Liver (tissue), 8 donors: ENCODE measurements at regions not wholly inside any gene's neighbourhood (a gene's known extent, or its start where the extent isn't known, plus 50 kb on each side); places are given as distances from the start of the nearest gene placed in this dataset.
"Not testable (repeated sequence)": the region's sequence is repeated elsewhere in the genome, so short reads cannot be mapped to it uniquely, and the experiment has no call there.

ENCODE experiments used
- DNase-seq: peaks from one replicate; pipeline ENCODE4 v3.0.0-alpha.2; 2017; ENCODE audit warnings: low spot score
- H3K27ac ChIP-seq, 2 donors: one replicate each; pipeline ENCODE4 v1.7.0; 2013; ENCODE audit warnings: inconsistent platforms in 2 of 2, low read length in 2 of 2, control low read depth in 1 of 2, low read depth in 1 of 2, mild to moderate bottlenecking in 1 of 2
- H3K27me3 ChIP-seq, 4 donors: one replicate each; pipeline versions ENCODE4 v1.6.1 to v1.7.0; 2013; ENCODE audit warnings: low read length in 3 of 4, inconsistent platforms in 1 of 4, mild to moderate bottlenecking in 1 of 4, moderate library complexity in 1 of 4; ENCODE audit not compliant: control insufficient read depth in 4 of 4, insufficient read depth in 4 of 4
- H3K36me3 ChIP-seq, 4 donors: one replicate each; pipeline versions ENCODE4 v1.6.1 to v1.7.0; 2013; ENCODE audit warnings: low read length in 3 of 4, mild to moderate bottlenecking in 3 of 4, low read depth in 1 of 4, moderate library complexity in 1 of 4; ENCODE audit not compliant: control insufficient read depth in 4 of 4, insufficient read depth in 3 of 4
- H3K4me1 ChIP-seq, 4 donors: one replicate each; pipeline versions ENCODE4 v1.6.1 to v1.7.0; 2013; ENCODE audit warnings: low read length in 3 of 4, mild to moderate bottlenecking in 3 of 4, moderate library complexity in 1 of 4; ENCODE audit not compliant: control insufficient read depth in 4 of 4, insufficient read depth in 4 of 4
- H3K4me3 ChIP-seq, 3 donors: one replicate each; pipeline versions ENCODE4 v1.6.1 to v1.7.0; 2013; ENCODE audit warnings: low read length in 3 of 3, control low read depth in 1 of 3, low read depth in 1 of 3, mild to moderate bottlenecking in 1 of 3
- H3K9ac ChIP-seq, 2 donors: one replicate each; pipeline ENCODE4 v1.7.0; 2013; ENCODE audit warnings: low read length in 2 of 2, mild to moderate bottlenecking in 2 of 2, moderate library complexity in 2 of 2, control low read depth in 1 of 2, low read depth in 1 of 2
- H3K9me3 ChIP-seq, 4 donors: one replicate each; pipeline versions ENCODE4 v1.6.1 to v1.7.0; 2013; ENCODE audit warnings: low read length in 3 of 4; ENCODE audit not compliant: control insufficient read depth in 4 of 4
- EGR1 ChIP-seq, 2 donors: IDR thresholded peaks; 2 replicates each; pipeline ENCODE4 v1.6.1; 2016 to 2018; ENCODE audit warnings: antibody characterized with exemption in 2 of 2, low read depth in 2 of 2
- FOXA1 ChIP-seq: IDR thresholded peaks from 2 replicates; pipeline ENCODE4 v1.6.1; 2016; ENCODE audit warnings: antibody characterized with exemption
- FOXA2 ChIP-seq: IDR thresholded peaks from 2 replicates; pipeline ENCODE4 v1.6.1; 2016; ENCODE audit warnings: antibody characterized with exemption
- GABPA ChIP-seq, 2 donors: IDR thresholded peaks in 1 of 2; conservative IDR thresholded peaks in 1 of 2; 2 replicates each; pipeline ENCODE4 v1.6.1; 2016; ENCODE audit warnings: antibody characterized with exemption in 2 of 2, mild to moderate bottlenecking in 1 of 2, moderate library complexity in 1 of 2
- HNF4A ChIP-seq, 2 donors: conservative IDR thresholded peaks; 2 replicates each; pipeline ENCODE4 v1.6.1; 2016; ENCODE audit warnings: antibody characterized with exemption in 2 of 2, mild to moderate bottlenecking in 2 of 2
- HNF4G ChIP-seq: IDR thresholded peaks from 2 replicates; pipeline ENCODE4 v1.6.1; 2016; ENCODE audit warnings: antibody characterized with exemption
- JUND ChIP-seq, 2 donors: IDR thresholded peaks; 2 replicates each; pipeline ENCODE4 v1.6.1; 2016; ENCODE audit warnings: antibody characterized with exemption in 2 of 2
- NR2F2 ChIP-seq: IDR thresholded peaks from 2 replicates; pipeline ENCODE4 v1.6.1; 2016; ENCODE audit warnings: antibody characterized with exemption
- RAD21 ChIP-seq, 2 donors: IDR thresholded peaks; 2 replicates each; pipeline ENCODE4 v1.6.1; 2016; ENCODE audit warnings: antibody characterized with exemption in 2 of 2, mild to moderate bottlenecking in 2 of 2
- RXRA ChIP-seq, 2 donors: IDR thresholded peaks; 2 replicates each; pipeline ENCODE4 v1.6.1; 2017 to 2018; ENCODE audit warnings: antibody characterized with exemption in 2 of 2, mild to moderate bottlenecking in 1 of 2
- SP1 ChIP-seq: IDR thresholded peaks from 2 replicates; pipeline ENCODE4 v1.6.1; 2018; ENCODE audit warnings: antibody characterized with exemption, mild to moderate bottlenecking
- TAF1 ChIP-seq: conservative IDR thresholded peaks from 2 replicates; pipeline ENCODE4 v1.6.1; 2016; ENCODE audit warnings: antibody characterized with exemption, mild to moderate bottlenecking
- YY1 ChIP-seq: IDR thresholded peaks from 2 replicates; pipeline ENCODE4 v1.6.1; 2016; ENCODE audit warnings: antibody characterized with exemption, mild to moderate bottlenecking
- WGBS: extraction: QIAGEN DNeasy Blood & Tissue Kit; methylation state at CpG from one replicate; pipeline ENCODE4 v1.1.7; 2013; 5-methylcytosine and 5-hydroxymethylcytosine counted together
- TF ChIP-seq, protein P1 (sequence below): IDR thresholded peaks from 2 replicates; pipeline ENCODE4 v1.6.1; 2016; ENCODE audit warnings: antibody characterized with exemption
- TF ChIP-seq, protein P2 (sequence below): IDR thresholded peaks from 2 replicates; pipeline ENCODE4 v1.6.1; 2016; ENCODE audit warnings: antibody characterized with exemption
- TF ChIP-seq, protein P3 (sequence below): IDR thresholded peaks from 2 replicates; pipeline ENCODE4 v1.6.1; 2016; ENCODE audit warnings: antibody characterized with exemption
- TF ChIP-seq, protein P4 (sequence below): IDR thresholded peaks from 2 replicates; pipeline ENCODE4 v1.6.1; 2016; ENCODE audit warnings: antibody characterized with exemption, mild to moderate bottlenecking
- TF ChIP-seq, protein P5 (sequence below): fragments of 150-350 bp; IDR thresholded peaks from 2 replicates; pipeline ENCODE4 v1.5.1; 2017; ENCODE audit warnings: improper control_type of control experiment, low read depth, low read length; ENCODE audit not compliant: missing input control
- donor health status: healthy.
- donor health status: healthy.
- donor health status: healthy.
- donor health status: healthy.
- donor health status: healthy.

DNA sequence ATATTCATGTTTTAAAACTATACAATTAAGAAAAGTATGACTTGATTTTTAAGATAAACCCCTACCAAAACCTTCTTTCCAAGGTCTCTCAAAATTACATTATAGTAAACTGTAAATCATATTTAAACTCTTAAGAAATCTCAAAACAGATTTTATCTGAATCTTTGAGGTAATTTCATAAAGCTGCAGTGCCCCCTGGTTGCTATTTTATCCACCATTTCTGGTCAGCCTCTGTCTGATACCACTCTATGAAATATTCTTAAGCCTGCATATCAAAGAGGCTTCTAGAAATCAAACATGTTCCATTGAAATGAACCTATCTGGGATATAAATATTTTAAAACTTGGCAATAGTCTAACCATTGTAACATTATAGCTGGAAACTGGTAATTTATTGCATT lies 317.3 kb downstream of the COL11A1 start:
- no peaks in the 10 kb centered on the region for H3K4me1 ChIP-seq
- DNase-seq = no peak
- no peaks in the 10 kb centered on the region for H3K36me3 ChIP-seq
- no peak overlapping the region for H3K4me3 ChIP-seq
- TF ChIP-seq TAF1 = no peak
- no peak for TF ChIP-seq SP1
- no peak for TF ChIP-seq FOXA2
- TF ChIP-seq RXRA (IDR thresholded peaks at IDR 0.05) = no peak
- TF ChIP-seq EGR1 (IDR thresholded peaks at IDR 0.05; ENCODE audit: low read depth in 2 of 2) = no peak
- TF ChIP-seq HNF4A (conservative IDR thresholded peaks at IDR 0.05) = no peak
- no peak for TF ChIP-seq JUND (IDR thresholded peaks at IDR 0.05)
- TF ChIP-seq, protein P1, sequence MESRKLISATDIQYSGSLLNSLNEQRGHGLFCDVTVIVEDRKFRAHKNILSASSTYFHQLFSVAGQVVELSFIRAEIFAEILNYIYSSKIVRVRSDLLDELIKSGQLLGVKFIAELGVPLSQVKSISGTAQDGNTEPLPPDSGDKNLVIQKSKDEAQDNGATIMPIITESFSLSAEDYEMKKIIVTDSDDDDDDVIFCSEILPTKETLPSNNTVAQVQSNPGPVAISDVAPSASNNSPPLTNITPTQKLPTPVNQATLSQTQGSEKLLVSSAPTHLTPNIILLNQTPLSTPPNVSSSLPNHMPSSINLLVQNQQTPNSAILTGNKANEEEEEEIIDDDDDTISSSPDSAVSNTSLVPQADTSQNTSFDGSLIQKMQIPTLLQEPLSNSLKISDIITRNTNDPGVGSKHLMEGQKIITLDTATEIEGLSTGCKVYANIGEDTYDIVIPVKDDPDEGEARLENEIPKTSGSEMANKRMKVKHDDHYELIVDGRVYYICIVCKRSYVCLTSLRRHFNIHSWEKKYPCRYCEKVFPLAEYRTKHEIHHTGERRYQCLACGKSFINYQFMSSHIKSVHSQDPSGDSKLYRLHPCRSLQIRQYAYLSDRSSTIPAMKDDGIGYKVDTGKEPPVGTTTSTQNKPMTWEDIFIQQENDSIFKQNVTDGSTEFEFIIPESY = no peak
- no peak for TF ChIP-seq NR2F2
- TF ChIP-seq, protein P2, sequence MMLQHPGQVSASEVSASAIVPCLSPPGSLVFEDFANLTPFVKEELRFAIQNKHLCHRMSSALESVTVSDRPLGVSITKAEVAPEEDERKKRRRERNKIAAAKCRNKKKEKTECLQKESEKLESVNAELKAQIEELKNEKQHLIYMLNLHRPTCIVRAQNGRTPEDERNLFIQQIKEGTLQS = no peak
- TF ChIP-seq, protein P3, sequence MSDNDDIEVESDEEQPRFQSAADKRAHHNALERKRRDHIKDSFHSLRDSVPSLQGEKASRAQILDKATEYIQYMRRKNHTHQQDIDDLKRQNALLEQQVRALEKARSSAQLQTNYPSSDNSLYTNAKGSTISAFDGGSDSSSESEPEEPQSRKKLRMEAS = no peak
- no peak for TF ChIP-seq HNF4G
- no peak for TF ChIP-seq FOXA1
- no peak for TF ChIP-seq RAD21 (IDR thresholded peaks at IDR 0.05)
- TF ChIP-seq YY1 = no peak
- no peak for TF ChIP-seq GABPA (IDR thresholded peaks at IDR 0.05 in 1 of 2, conservative IDR thresholded peaks at IDR 0.05 in 1 of 2)
- no peaks in the 10 kb centered on the region for H3K9me3 ChIP-seq
- H3K27me3 ChIP-seq = no peaks in the 10 kb centered on the region
- H3K27ac ChIP-seq = no peak overlapping the region
- H3K9ac ChIP-seq = no peak overlapping the region

DNA sequence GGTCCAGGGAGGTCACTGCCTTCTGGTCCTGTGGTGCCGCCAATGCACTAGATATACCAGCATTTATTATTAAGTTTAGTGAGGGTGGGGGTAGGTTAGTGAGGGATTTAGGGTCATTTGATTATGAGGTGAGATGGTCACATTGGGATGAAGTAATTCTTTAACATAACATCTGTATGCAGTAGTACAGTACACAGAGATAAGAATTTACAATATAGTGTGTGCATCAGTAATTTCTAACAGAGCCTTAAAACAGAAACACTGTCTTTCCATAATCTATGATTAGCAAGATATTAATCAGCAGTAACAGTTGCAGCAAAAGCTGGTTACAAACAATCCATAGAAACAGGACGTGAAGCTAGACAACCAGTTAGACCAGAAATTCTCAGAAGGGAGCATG lies 318.4 kb downstream of the COL11A1 start:
- H3K27me3 ChIP-seq, H3K36me3 ChIP-seq, DNase-seq, H3K4me3 ChIP-seq, H3K4me1 ChIP-seq, H3K9ac ChIP-seq, H3K9me3 ChIP-seq, H3K27ac ChIP-seq: not testable (repeated sequence)
- 67% methylated on average over 2 of the region's 2 CpGs for WGBS

DNA sequence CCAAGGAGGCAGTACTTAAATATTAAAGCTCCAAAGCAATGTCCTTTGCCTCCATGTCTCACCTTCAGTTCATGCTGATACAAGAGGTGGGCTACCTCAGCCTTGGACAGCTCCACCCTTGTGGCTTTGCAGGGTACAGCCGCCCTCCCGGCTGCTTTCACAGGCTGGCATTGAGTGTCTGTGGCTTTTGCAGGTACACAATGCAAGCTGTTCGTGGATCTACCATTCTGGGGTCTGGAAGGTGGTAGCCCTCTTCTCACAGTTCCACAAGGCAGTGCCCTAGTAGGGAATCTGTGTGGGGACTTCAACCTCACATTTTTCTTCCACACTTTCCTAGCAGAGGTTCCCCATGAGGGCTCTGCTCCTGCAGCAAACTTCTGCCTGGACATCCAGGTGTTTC lies 324.8 kb downstream of the COL11A1 start:
- Histone ChIP-seq H3K27me3 (no peaks in the 10 kb centered on the region), H3K27ac (no peak overlapping the region), H3K9ac (no peak overlapping the region), H3K9me3 (peaks cover 0 to 5% (median 2%) of the 10 kb centered on the region in 4 donors), H3K4me3 (no peak overlapping the region), H3K36me3 (no peaks in the 10 kb centered on the region), H3K4me1 (no peaks in the 10 kb centered on the region)
- no peak for DNase-seq
- WGBS = 67% methylated on average over 3 of the region's 3 CpGs
- TF ChIP-seq RAD21 (IDR thresholded peaks at IDR 0.05) = no peak
- TF ChIP-seq, protein P4, sequence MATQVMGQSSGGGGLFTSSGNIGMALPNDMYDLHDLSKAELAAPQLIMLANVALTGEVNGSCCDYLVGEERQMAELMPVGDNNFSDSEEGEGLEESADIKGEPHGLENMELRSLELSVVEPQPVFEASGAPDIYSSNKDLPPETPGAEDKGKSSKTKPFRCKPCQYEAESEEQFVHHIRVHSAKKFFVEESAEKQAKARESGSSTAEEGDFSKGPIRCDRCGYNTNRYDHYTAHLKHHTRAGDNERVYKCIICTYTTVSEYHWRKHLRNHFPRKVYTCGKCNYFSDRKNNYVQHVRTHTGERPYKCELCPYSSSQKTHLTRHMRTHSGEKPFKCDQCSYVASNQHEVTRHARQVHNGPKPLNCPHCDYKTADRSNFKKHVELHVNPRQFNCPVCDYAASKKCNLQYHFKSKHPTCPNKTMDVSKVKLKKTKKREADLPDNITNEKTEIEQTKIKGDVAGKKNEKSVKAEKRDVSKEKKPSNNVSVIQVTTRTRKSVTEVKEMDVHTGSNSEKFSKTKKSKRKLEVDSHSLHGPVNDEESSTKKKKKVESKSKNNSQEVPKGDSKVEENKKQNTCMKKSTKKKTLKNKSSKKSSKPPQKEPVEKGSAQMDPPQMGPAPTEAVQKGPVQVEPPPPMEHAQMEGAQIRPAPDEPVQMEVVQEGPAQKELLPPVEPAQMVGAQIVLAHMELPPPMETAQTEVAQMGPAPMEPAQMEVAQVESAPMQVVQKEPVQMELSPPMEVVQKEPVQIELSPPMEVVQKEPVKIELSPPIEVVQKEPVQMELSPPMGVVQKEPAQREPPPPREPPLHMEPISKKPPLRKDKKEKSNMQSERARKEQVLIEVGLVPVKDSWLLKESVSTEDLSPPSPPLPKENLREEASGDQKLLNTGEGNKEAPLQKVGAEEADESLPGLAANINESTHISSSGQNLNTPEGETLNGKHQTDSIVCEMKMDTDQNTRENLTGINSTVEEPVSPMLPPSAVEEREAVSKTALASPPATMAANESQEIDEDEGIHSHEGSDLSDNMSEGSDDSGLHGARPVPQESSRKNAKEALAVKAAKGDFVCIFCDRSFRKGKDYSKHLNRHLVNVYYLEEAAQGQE = no peak
- TF ChIP-seq, protein P1 = no peak
- TF ChIP-seq TAF1 = no peak
- no peak for TF ChIP-seq GABPA (IDR thresholded peaks at IDR 0.05 in 1 of 2, conservative IDR thresholded peaks at IDR 0.05 in 1 of 2)
- TF ChIP-seq YY1 = no peak
- TF ChIP-seq NR2F2 = no peak
- no peak for TF ChIP-seq FOXA1
- TF ChIP-seq, protein P5, sequence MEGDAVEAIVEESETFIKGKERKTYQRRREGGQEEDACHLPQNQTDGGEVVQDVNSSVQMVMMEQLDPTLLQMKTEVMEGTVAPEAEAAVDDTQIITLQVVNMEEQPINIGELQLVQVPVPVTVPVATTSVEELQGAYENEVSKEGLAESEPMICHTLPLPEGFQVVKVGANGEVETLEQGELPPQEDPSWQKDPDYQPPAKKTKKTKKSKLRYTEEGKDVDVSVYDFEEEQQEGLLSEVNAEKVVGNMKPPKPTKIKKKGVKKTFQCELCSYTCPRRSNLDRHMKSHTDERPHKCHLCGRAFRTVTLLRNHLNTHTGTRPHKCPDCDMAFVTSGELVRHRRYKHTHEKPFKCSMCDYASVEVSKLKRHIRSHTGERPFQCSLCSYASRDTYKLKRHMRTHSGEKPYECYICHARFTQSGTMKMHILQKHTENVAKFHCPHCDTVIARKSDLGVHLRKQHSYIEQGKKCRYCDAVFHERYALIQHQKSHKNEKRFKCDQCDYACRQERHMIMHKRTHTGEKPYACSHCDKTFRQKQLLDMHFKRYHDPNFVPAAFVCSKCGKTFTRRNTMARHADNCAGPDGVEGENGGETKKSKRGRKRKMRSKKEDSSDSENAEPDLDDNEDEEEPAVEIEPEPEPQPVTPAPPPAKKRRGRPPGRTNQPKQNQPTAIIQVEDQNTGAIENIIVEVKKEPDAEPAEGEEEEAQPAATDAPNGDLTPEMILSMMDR = no peak
- no peak for TF ChIP-seq HNF4G
- TF ChIP-seq, protein P2 = no peak
- no peak for TF ChIP-seq RXRA (IDR thresholded peaks at IDR 0.05)
- TF ChIP-seq HNF4A (conservative IDR thresholded peaks at IDR 0.05) = no peak
- TF ChIP-seq FOXA2 = no peak
- no peak for TF ChIP-seq EGR1 (IDR thresholded peaks at IDR 0.05; ENCODE audit: low read depth in 2 of 2)
- no peak for TF ChIP-seq SP1
